OCI-LY1 (cell line): ENCODE measurements at regions not wholly inside any gene's neighbourhood (a gene's known extent, or its start where the extent isn't known, plus 50 kb on each side); places are given as distances from the start of the nearest gene placed in this dataset.

Experiments
- H2AFZ ChIP-seq: fragments of 200-600 bp; sonication (generic), shearing (Covaris generic); 2 replicates; pipeline ENCODE4 v1.6.0; 2014; ENCODE audit warnings: antibody characterized with exemption, mild to moderate bottlenecking, low read length
- H3F3A ChIP-seq: fragments of 200-600 bp; sonication (generic), shearing (Covaris generic); 2 replicates; pipeline ENCODE4 v1.6.0; 2014; ENCODE audit warnings: mild to moderate bottlenecking, antibody characterized with exemption, low read length, moderate library complexity; ENCODE audit not compliant: insufficient read depth
- H3K27ac ChIP-seq: fragments of 200-600 bp; sonication (generic); 2 replicates; pipeline ENCODE4 v1.5.1; 2014; ENCODE audit warnings: low read length, mixed run types, mild to moderate bottlenecking, low read depth; ENCODE audit not compliant: poor library complexity, severe bottlenecking
- H3K27me3 ChIP-seq: fragments of 200-600 bp; sonication (generic); 2 replicates; pipeline ENCODE4 v1.6.0; 2014; ENCODE audit warnings: antibody characterized with exemption, mild to moderate bottlenecking, low read length, moderate library complexity; ENCODE audit not compliant: insufficient read depth
- H3K36me3 ChIP-seq: fragments of 200-600 bp; sonication (generic); 2 replicates; pipeline ENCODE4 v1.6.1; 2014; ENCODE audit warnings: mild to moderate bottlenecking, antibody characterized with exemption, low read length, moderate library complexity, mixed read lengths; ENCODE audit not compliant: insufficient read depth
- H3K4me1 ChIP-seq: fragments of 200-600 bp; sonication (generic); 2 replicates; pipeline ENCODE4 v1.5.1; 2014; ENCODE audit warnings: mild to moderate bottlenecking, low read length, moderate library complexity; ENCODE audit not compliant: insufficient read depth, severe bottlenecking
- H3K4me2 ChIP-seq: fragments of 200-600 bp; sonication (generic), shearing (Covaris generic); 2 replicates; pipeline ENCODE4 v1.6.1; 2014; ENCODE audit warnings: low read length
- H3K4me3 ChIP-seq: fragments of 200-600 bp; sonication (generic); 2 replicates; pipeline ENCODE4 v1.5.1; 2014; ENCODE audit warnings: low read length, low read depth, mild to moderate bottlenecking, mixed read lengths; ENCODE audit not compliant: poor library complexity, severe bottlenecking
- H3K79me2 ChIP-seq: fragments of 200-600 bp; shearing (Covaris generic); 2 replicates; pipeline ENCODE4 v1.6.1; 2016; ENCODE audit warnings: mixed run types, low read length, mixed read lengths; ENCODE audit not compliant: insufficient read depth
- H3K9ac ChIP-seq: fragments of 200-600 bp; sonication (generic), shearing (Covaris generic); 2 replicates; pipeline ENCODE4 v1.6.1; 2014; ENCODE audit warnings: mild to moderate bottlenecking, low read length, mixed read lengths
- H3K9me2 ChIP-seq: fragments of 200-600 bp; sonication (generic), shearing (Covaris generic); 2 replicates; pipeline ENCODE4 v1.6.1; 2014; ENCODE audit warnings: low read depth, mild to moderate bottlenecking, low read length, mixed read lengths
- H3K9me3 ChIP-seq: fragments of 200-600 bp; shearing (Covaris generic); 2 replicates; pipeline ENCODE4 v1.6.1; 2014; ENCODE audit warnings: low read length, mixed read lengths
- H4K20me1 ChIP-seq: fragments of 200-600 bp; sonication (generic), shearing (Covaris generic); 2 replicates; pipeline ENCODE4 v1.6.0; 2016; ENCODE audit warnings: mild to moderate bottlenecking, low read length; ENCODE audit not compliant: insufficient read depth
- EZH2 ChIP-seq: fragments of 200-600 bp; sonication (generic), shearing (Covaris generic); IDR thresholded peaks from 2 replicates; pipeline ENCODE4 v1.8.0; 2017; ENCODE audit warnings: borderline replicate concordance, mixed run types, mild to moderate bottlenecking, antibody characterized with exemption, low read length, moderate library complexity, mixed read lengths
- TF ChIP-seq, protein P1 (sequence below): fragments of 200-600 bp; sonication (generic), shearing (Covaris generic); IDR thresholded peaks from 2 replicates; pipeline ENCODE4 v1.5.1; 2017; ENCODE audit warnings: mild to moderate bottlenecking, antibody characterized with exemption, low read length, moderate library complexity, mixed read lengths

DNA sequence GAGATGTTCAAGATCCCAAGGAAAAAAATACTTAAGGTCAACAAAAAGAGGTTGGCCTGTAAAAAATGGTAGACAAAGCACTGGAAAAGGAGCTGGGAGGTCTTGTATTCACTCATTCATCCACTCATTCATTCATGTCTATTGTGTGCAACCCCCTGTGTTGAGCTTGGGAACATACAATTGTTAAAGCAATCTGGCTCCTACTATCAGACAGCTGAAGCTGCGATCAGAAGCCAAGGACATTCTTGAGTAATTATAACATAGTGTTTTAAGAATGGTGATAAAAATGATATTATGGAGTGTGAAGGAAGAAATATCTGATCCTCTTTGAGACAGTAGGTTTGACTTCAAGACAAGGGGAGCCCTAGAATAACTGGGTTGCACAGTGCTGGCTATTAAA is 693.4 kb downstream of the TOX3 start:
- Histone ChIP-seq H3K4me3 (no peak overlapping the region), H3K9me3 (no peaks in the 10 kb centered on the region), H3K27me3 (no peaks in the 10 kb centered on the region), H3K9me2 (no peaks in the 10 kb centered on the region), H3K79me2 (no peaks in the 10 kb centered on the region), H3K4me1 (no peaks in the 10 kb centered on the region), H3K27ac (no peak overlapping the region), H3K9ac (no peak overlapping the region), H3F3A (no peaks in the 10 kb centered on the region), H4K20me1 (no peaks in the 10 kb centered on the region), H3K36me3 (no peaks in the 10 kb centered on the region), H3K4me2 (no peak overlapping the region), H2AFZ (no peak overlapping the region)
- no peak for TF ChIP-seq EZH2
- TF ChIP-seq, protein P1, sequence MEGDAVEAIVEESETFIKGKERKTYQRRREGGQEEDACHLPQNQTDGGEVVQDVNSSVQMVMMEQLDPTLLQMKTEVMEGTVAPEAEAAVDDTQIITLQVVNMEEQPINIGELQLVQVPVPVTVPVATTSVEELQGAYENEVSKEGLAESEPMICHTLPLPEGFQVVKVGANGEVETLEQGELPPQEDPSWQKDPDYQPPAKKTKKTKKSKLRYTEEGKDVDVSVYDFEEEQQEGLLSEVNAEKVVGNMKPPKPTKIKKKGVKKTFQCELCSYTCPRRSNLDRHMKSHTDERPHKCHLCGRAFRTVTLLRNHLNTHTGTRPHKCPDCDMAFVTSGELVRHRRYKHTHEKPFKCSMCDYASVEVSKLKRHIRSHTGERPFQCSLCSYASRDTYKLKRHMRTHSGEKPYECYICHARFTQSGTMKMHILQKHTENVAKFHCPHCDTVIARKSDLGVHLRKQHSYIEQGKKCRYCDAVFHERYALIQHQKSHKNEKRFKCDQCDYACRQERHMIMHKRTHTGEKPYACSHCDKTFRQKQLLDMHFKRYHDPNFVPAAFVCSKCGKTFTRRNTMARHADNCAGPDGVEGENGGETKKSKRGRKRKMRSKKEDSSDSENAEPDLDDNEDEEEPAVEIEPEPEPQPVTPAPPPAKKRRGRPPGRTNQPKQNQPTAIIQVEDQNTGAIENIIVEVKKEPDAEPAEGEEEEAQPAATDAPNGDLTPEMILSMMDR: no peak

DNA sequence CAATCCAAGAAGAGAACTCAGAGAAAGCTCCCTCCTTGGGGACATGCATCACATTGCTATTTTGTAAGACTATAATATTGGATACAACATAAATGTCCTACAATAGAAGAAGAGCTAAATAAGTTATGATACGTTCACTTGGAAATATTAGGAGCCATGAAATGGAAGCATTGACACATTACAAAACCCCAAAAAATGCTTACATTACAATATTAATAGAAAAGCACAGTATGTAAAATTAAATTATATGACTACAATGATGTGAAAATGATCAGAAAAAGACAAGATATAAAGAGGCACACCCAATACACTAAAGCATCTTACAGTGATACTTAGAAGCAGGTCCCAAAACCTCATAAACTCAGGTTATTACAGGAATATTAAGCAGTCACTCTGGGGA is 694.1 kb downstream of the TOX3 start:
- Histone ChIP-seq H3K27me3 (no peaks in the 10 kb centered on the region), H3K4me3 (no peak overlapping the region), H4K20me1 (no peaks in the 10 kb centered on the region), H3K79me2 (no peaks in the 10 kb centered on the region), H3K9ac (no peak overlapping the region), H3K36me3 (no peaks in the 10 kb centered on the region), H3K4me2 (no peak overlapping the region), H3F3A (no peaks in the 10 kb centered on the region), H3K9me2 (no peaks in the 10 kb centered on the region), H3K9me3 (no peaks in the 10 kb centered on the region), H3K4me1 (no peaks in the 10 kb centered on the region), H2AFZ (no peak overlapping the region), H3K27ac (no peak overlapping the region)
- TF ChIP-seq EZH2: no peak
- TF ChIP-seq, protein P1: no peak

DNA sequence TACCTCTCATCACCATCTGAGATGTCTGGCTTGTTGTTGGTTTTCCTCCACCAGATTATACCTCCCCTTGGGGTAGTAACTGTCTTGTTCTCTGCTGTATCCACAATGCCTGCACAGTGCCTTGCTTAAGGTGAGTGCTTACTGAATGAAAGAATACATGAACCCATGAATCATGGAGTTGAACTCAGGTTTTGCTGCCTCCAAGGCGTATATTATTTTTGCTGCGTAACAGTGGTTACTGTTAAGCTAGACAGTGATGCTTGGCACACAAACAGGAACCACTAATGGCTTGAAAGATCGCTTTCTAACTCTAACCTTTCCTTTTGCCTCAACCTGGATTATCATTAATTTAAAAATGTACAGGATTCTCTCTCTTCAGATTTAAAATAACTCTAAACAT is 695.8 kb downstream of the TOX3 start:
- no peak overlapping the region for H3K4me2 ChIP-seq
- no peaks in the 10 kb centered on the region for H4K20me1 ChIP-seq
- H3K9me2 ChIP-seq: no peaks in the 10 kb centered on the region
- no peak overlapping the region for H2AFZ ChIP-seq
- no peaks in the 10 kb centered on the region for H3K79me2 ChIP-seq
- H3K27ac ChIP-seq: no peak overlapping the region
- H3F3A ChIP-seq: no peaks in the 10 kb centered on the region
- no peaks in the 10 kb centered on the region for H3K36me3 ChIP-seq
- H3K9me3 ChIP-seq: no peaks in the 10 kb centered on the region
- no peak overlapping the region for H3K9ac ChIP-seq
- no peaks in the 10 kb centered on the region for H3K4me1 ChIP-seq
- H3K27me3 ChIP-seq: no peaks in the 10 kb centered on the region
- no peak overlapping the region for H3K4me3 ChIP-seq
- TF ChIP-seq, protein P1: no peak
- no peak for TF ChIP-seq EZH2
